GM12878 (cell line): ENCODE measurements at regions not wholly inside any gene's neighbourhood (a gene's known extent, or its start where the extent isn't known, plus 50 kb on each side); places are given as distances from the start of the nearest gene placed in this dataset.

Experiments
- ATAC-seq: fragments of 200-7000 bp; cut with Tn5 transposase; 3 replicates; pipeline ENCODE4 v1.9.1; 2020; ENCODE audit warnings: mild to moderate bottlenecking, moderate library complexity
- BruUV-seq: library from RNA; stranded (reverse); fragments of 400-500 nt; replicated peaks from 2 replicates; lab custom pipeline; 2021; lab: Mats Ljungman, UMichigan
- CTCF ChIA-PET: fragments of 300-600 bp; sonication (Branson Sonifier 250); formaldehyde crosslinking; extraction: SDS; loops from one replicate; lab custom pipeline; 2021; ENCODE audit warnings: inconsistent platforms; lab: Yijun Ruan, JAX
- POLR2A ChIA-PET: fragments of 350-600 bp; formaldehyde crosslinking; extraction: SDS; loops from one replicate; lab custom pipeline; 2021; ENCODE audit warnings: inconsistent platforms; lab: Charles Lee
- RAD21 ChIA-PET: fragments of 300-600 bp; sonication (Branson Sonifier 250); formaldehyde crosslinking; loops from one replicate; lab custom pipeline; 2023; ENCODE audit warnings: antibody characterized with exemption; ENCODE audit not compliant: unreplicated experiment; lab: Charles Lee
- SMC1A ChIA-PET: fragments of 300-600 bp; sonication (Branson Sonifier 250); formaldehyde crosslinking; loops from one replicate; lab custom pipeline; 2023; ENCODE audit not compliant: unreplicated experiment, uncharacterized antibody; lab: Charles Lee
- DNase-seq: peaks from one replicate; pipeline ENCODE4 v3.0.0-alpha.2; 2011; ENCODE audit warnings: low read depth, low spot score
- FAIRE-seq: peaks from 3 replicates; lab custom pipeline; 2011; peaks lifted over from hg19 to GRCh38; lab: Jason Lieb, UNC
- H2AFZ ChIP-seq: 2 replicates; pipeline ENCODE4 v1.6.0; 2011; ENCODE audit warnings: low read depth, low read length, control low read depth; ENCODE audit not compliant: control insufficient read depth
- H3K27ac ChIP-seq: 2 replicates; pipeline ENCODE4 v1.5.1; 2011; ENCODE audit warnings: control low read depth; ENCODE audit not compliant: control insufficient read depth, insufficient read depth
- H3K27me3 ChIP-seq, 2 experiments: replicated peaks in 1 of 2; 2 replicates each; pipeline versions ENCODE4 v1.6.0 to v1.6.1; 2011; ENCODE audit warnings: low read length in 1 of 2; ENCODE audit not compliant: control insufficient read depth in 2 of 2, insufficient read depth in 2 of 2
- H3K36me3 ChIP-seq, 2 experiments: 2 replicates each; pipeline ENCODE4 v1.5.1; 2011; ENCODE audit warnings: low read length in 1 of 2; ENCODE audit not compliant: control insufficient read depth in 2 of 2, insufficient read depth in 2 of 2
- H3K4me1 ChIP-seq: 2 replicates; pipeline ENCODE4 v1.6.1; 2011; ENCODE audit warnings: mild to moderate bottlenecking, low read length, moderate library complexity, mixed read lengths; ENCODE audit not compliant: control insufficient read depth, insufficient read depth
- H3K4me2 ChIP-seq: 2 replicates; pipeline ENCODE4 v1.6.0; 2011; ENCODE audit warnings: control low read depth; ENCODE audit not compliant: control insufficient read depth, insufficient read depth
- H3K4me3 ChIP-seq: fragments of 200-600 bp; sonication (generic); 2 replicates; pipeline ENCODE4 v1.5.1; 2016
- H3K79me2 ChIP-seq: 2 replicates; pipeline ENCODE4 v1.6.0; 2011; ENCODE audit warnings: low read length; ENCODE audit not compliant: control insufficient read depth, insufficient read depth
- H3K9ac ChIP-seq: 2 replicates; pipeline ENCODE4 v1.8.0; 2011; ENCODE audit warnings: low read length, control low read depth, mixed read lengths; ENCODE audit not compliant: control insufficient read depth, insufficient read depth
- H3K9me3 ChIP-seq: replicated peaks from 3 replicates; pipeline ENCODE4 v1.5.1; 2011; ENCODE audit warnings: mild to moderate bottlenecking, low read length; ENCODE audit not compliant: control insufficient read depth, insufficient read depth
- H4K20me1 ChIP-seq: 2 replicates; pipeline ENCODE4 v1.6.0; 2011; ENCODE audit not compliant: control insufficient read depth, insufficient read depth
- CBFB ChIP-seq: IDR thresholded peaks from 2 replicates; pipeline ENCODE4 v1.6.1; 2016; ENCODE audit warnings: antibody characterized with exemption, low read depth
- CHD2 ChIP-seq: IDR thresholded peaks from 2 replicates; pipeline ENCODE4 v1.6.1; 2011; ENCODE audit warnings: low read depth, low read length, improper control_type of control experiment, borderline replicate concordance
- E2F4 ChIP-seq: IDR thresholded peaks from 2 replicates; pipeline ENCODE4 v1.6.1; 2012; ENCODE audit warnings: low read depth, low read length, improper control_type of control experiment
- IKZF2 ChIP-seq, 2 experiments: fragments of 450-650 bp; IDR thresholded peaks; 2 replicates each; pipeline ENCODE4 v1.6.1; 2017; ENCODE audit warnings: mild to moderate bottlenecking in 2 of 2, moderate library complexity in 2 of 2
- KLF5 ChIP-seq: fragments of 450-650 bp; IDR thresholded peaks from 2 replicates; pipeline ENCODE4 v1.6.1; 2014; ENCODE audit warnings: mild to moderate bottlenecking; ENCODE audit not compliant: partially characterized antibody
- MEF2B ChIP-seq: fragments of 450-650 bp; IDR thresholded peaks from 2 replicates; pipeline ENCODE4 v1.6.1; 2018; ENCODE audit warnings: mild to moderate bottlenecking, moderate library complexity; ENCODE audit not compliant: partially characterized antibody, poor library complexity, severe bottlenecking
- NR2C2 ChIP-seq: IDR thresholded peaks from 2 replicates; pipeline ENCODE4 v1.6.1; 2011; ENCODE audit warnings: borderline replicate concordance, low read depth; ENCODE audit not compliant: control insufficient read depth, insufficient read length
- POLR2AphosphoS2 ChIP-seq: IDR thresholded peaks from 2 replicates; pipeline ENCODE4 v1.6.1; 2011; ENCODE audit warnings: low read depth, mild to moderate bottlenecking, low read length, improper control_type of control experiment, moderate library complexity
- RAD21 ChIP-seq: IDR thresholded peaks from 2 replicates; pipeline ENCODE4 v1.6.1; 2011; ENCODE audit warnings: mild to moderate bottlenecking, low read depth, low read length, moderate library complexity; ENCODE audit not compliant: insufficient read depth
- RB1 ChIP-seq: fragments of 450-650 bp; formaldehyde crosslinking; IDR thresholded peaks from 2 replicates; pipeline ENCODE4 v1.6.1; 2017; ENCODE audit warnings: mild to moderate bottlenecking, borderline replicate concordance
- SIN3A ChIP-seq: IDR thresholded peaks from 2 replicates; pipeline ENCODE4 v1.6.1; 2012; ENCODE audit warnings: low read depth, low read length, improper control_type of control experiment
- SREBF2 ChIP-seq: IDR thresholded peaks from 2 replicates; pipeline ENCODE4 v1.6.1; 2012; ENCODE audit warnings: mild to moderate bottlenecking, low read length
- STAT3 ChIP-seq: IDR thresholded peaks from 2 replicates; pipeline ENCODE4 v1.6.1; 2011; ENCODE audit warnings: low read depth, low read length, improper control_type of control experiment
- TCF7 ChIP-seq: IDR thresholded peaks from 2 replicates; pipeline ENCODE4 v1.6.1; 2014; ENCODE audit warnings: antibody characterized with exemption, borderline replicate concordance
- ZZZ3 ChIP-seq: IDR thresholded peaks from 2 replicates; pipeline ENCODE4 v1.6.1; 2011; ENCODE audit warnings: low read depth; ENCODE audit not compliant: control insufficient read depth, insufficient read length
- WGBS: methylation state at CpG from one replicate; pipeline ENCODE4 v1.1.6; 2016; ENCODE audit warnings: low lambda C conversion rate; ENCODE audit not compliant: insufficient replicate concordance, insufficient coverage; ENCODE audit errors: missing lambda C conversion rate; 5-methylcytosine and 5-hydroxymethylcytosine counted together
- in situ Hi-C: fragments of 300-500 bp; cut with MboI; formaldehyde crosslinking; loops from 9 replicates; pipeline ENCODE4 v1.14.3; 2018; ENCODE audit warnings: mixed read lengths
- intact Hi-C: fragments of 100-400 bp; cut with micrococcal nuclease; formaldehyde crosslinking; loops from one replicate; pipeline ENCODE4 v1.14.2; 2022; ENCODE audit not compliant: unreplicated experiment
- TF ChIP-seq, protein P1 (sequence below): fragments of 450-650 bp; formaldehyde crosslinking; IDR thresholded peaks from 2 replicates; pipeline ENCODE4 v1.5.0; 2022; ENCODE audit warnings: mild to moderate bottlenecking, missing genetic modification characterization
- TF ChIP-seq, protein P2 (sequence below): fragments of 450-650 bp; IDR thresholded peaks from 2 replicates; pipeline ENCODE4 v1.6.1; 2017; ENCODE audit warnings: antibody characterized with exemption, mild to moderate bottlenecking, moderate library complexity

DNA sequence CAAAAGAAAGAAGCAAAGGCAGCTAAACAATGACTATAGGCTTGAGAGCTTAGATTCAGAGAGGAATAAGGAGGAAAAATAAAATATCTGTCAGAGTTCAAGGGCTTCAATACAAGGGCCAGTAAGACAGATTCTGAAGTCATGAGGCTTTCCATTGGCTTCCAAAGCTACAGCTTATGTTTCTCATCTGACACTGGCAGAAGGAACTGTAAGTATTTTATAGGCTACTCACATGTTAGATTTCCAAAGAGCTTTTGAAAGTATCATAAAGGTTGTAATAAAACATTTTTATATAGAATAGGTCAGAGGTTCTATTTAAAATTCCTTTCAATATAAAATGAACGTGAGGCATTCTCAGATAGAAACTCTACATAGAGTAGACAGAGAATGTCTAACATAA lies 746.6 kb upstream of the NXPH2 start:
- no peak overlapping the region for H3K4me2 ChIP-seq
- ATAC-seq = no peak
- CTCF ChIA-PET = no interaction called here
- no TSS peak for BruUV-seq
- POLR2A ChIA-PET = no interaction called here
- no peak overlapping the region for H3K9ac ChIP-seq
- no peaks in the 10 kb centered on the region for H3K4me1 ChIP-seq
- H2AFZ ChIP-seq = no peak overlapping the region
- intact Hi-C loops (no loop called here), in situ Hi-C loops (no loop called here)
- FAIRE-seq = no peak
- no peaks in the 10 kb centered on the region for H3K79me2 ChIP-seq
- 19% methylated on average over 1 of the region's 1 CpG for WGBS
- no peak for DNase-seq
- H3K27me3 ChIP-seq = no peaks in the 10 kb centered on the region
- no peaks in the 10 kb centered on the region for H4K20me1 ChIP-seq
- H3K9me3 ChIP-seq = no peaks in the 10 kb centered on the region
- SMC1A ChIA-PET = no interaction called here
- no peak overlapping the region for H3K4me3 ChIP-seq
- RAD21 ChIA-PET = no interaction called here
- H3K36me3 ChIP-seq = no peaks in the 10 kb centered on the region
- H3K27ac ChIP-seq = no peak overlapping the region
- TF ChIP-seq ZZZ3 (no peak), E2F4 (no peak), SREBF2 (no peak), CHD2 (no peak), RAD21 (no peak), IKZF2 (IDR thresholded peaks at IDR 0.05) (no peak), KLF5 (no peak), MEF2B (no peak), RB1 (no peak), TCF7 (no peak), SIN3A (no peak), CBFB (no peak), STAT3 (no peak), NR2C2 (no peak), POLR2AphosphoS2 (no peak)
- TF ChIP-seq, protein P1, sequence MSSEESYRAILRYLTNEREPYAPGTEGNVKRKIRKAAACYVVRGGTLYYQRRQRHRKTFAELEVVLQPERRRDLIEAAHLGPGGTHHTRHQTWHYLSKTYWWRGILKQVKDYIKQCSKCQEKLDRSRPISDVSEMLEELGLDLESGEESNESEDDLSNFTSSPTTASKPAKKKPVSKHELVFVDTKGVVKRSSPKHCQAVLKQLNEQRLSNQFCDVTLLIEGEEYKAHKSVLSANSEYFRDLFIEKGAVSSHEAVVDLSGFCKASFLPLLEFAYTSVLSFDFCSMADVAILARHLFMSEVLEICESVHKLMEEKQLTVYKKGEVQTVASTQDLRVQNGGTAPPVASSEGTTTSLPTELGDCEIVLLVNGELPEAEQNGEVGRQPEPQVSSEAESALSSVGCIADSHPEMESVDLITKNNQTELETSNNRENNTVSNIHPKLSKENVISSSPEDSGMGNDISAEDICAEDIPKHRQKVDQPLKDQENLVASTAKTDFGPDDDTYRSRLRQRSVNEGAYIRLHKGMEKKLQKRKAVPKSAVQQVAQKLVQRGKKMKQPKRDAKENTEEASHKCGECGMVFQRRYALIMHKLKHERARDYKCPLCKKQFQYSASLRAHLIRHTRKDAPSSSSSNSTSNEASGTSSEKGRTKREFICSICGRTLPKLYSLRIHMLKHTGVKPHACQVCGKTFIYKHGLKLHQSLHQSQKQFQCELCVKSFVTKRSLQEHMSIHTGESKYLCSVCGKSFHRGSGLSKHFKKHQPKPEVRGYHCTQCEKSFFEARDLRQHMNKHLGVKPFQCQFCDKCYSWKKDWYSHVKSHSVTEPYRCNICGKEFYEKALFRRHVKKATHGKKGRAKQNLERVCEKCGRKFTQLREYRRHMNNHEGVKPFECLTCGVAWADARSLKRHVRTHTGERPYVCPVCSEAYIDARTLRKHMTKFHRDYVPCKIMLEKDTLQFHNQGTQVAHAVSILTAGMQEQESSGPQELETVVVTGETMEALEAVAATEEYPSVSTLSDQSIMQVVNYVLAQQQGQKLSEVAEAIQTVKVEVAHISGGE (CRISPR knock-in tag) = no peak
- TF ChIP-seq, protein P2, sequence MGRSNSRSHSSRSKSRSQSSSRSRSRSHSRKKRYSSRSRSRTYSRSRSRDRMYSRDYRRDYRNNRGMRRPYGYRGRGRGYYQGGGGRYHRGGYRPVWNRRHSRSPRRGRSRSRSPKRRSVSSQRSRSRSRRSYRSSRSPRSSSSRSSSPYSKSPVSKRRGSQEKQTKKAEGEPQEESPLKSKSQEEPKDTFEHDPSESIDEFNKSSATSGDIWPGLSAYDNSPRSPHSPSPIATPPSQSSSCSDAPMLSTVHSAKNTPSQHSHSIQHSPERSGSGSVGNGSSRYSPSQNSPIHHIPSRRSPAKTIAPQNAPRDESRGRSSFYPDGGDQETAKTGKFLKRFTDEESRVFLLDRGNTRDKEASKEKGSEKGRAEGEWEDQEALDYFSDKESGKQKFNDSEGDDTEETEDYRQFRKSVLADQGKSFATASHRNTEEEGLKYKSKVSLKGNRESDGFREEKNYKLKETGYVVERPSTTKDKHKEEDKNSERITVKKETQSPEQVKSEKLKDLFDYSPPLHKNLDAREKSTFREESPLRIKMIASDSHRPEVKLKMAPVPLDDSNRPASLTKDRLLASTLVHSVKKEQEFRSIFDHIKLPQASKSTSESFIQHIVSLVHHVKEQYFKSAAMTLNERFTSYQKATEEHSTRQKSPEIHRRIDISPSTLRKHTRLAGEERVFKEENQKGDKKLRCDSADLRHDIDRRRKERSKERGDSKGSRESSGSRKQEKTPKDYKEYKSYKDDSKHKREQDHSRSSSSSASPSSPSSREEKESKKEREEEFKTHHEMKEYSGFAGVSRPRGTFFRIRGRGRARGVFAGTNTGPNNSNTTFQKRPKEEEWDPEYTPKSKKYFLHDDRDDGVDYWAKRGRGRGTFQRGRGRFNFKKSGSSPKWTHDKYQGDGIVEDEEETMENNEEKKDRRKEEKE = no peak
